RWPE1 (cell line): ENCODE measurements at regions not wholly inside any gene's neighbourhood (a gene's known extent, or its start where the extent isn't known, plus 50 kb on each side); places are given as distances from the start of the nearest gene placed in this dataset.

Experiments used
- CTCF ChIA-PET: fragments of 350-600 bp; sonication (Branson Sonifier 250); formaldehyde crosslinking; extraction: SDS; loops from one replicate; lab custom pipeline; 2021; lab: Yijun Ruan, JAX
- POLR2A ChIA-PET: fragments of 400-600 bp; formaldehyde crosslinking; extraction: SDS; loops from one replicate; lab custom pipeline; 2020; ENCODE audit warnings: antibody characterized with exemption; ENCODE audit not compliant: low non-redundant PET; lab: Yijun Ruan, JAX
- DNase-seq: peaks from one replicate; pipeline ENCODE4 v3.0.0; 2012; ENCODE audit warnings: low spot score
- H3K27ac ChIP-seq: fragments of 450-650 bp; 2 replicates; pipeline ENCODE4 v1.5.1; 2017
- CTCF ChIP-seq: fragments of 450-650 bp; conservative IDR thresholded peaks from 2 replicates; pipeline ENCODE4 v1.5.1; 2017; ENCODE audit warnings: low read depth, mild to moderate bottlenecking

GRCh38 chr16:75943705-75944514 is 217.6 kb upstream of the CPHXL start:
- ChIA-PET CTCF (no interaction called here), POLR2A (no interaction called here)
- no peak for DNase-seq
- H3K27ac ChIP-seq, result no peak overlapping the region
- TF ChIP-seq CTCF, result no peak

GRCh38 chr16:75945916-75946457 is 219.7 kb upstream of the CPHXL start:
- DNase-seq, result no peak
- ChIA-PET CTCF (interaction anchor here (0.6 kb wide), 1 partner anchor 211 kb away, joined by 3 read pairs; no protein-coding TSS in a partner anchor), POLR2A (no interaction called here)

GRCh38 chr16:75947626-75948239 is 221.4 kb upstream of the CPHXL start:
- DNase-seq, result no peak
- no peak for TF ChIP-seq CTCF
- H3K27ac ChIP-seq, result no peak overlapping the region
- ChIA-PET POLR2A (no interaction called here), CTCF (no interaction called here)

More at GRCh38 chr16:75945916-75946457, 219.7 kb upstream of the CPHXL start:
- no peak overlapping the region for H3K27ac ChIP-seq
- no peak for TF ChIP-seq CTCF

DNA sequence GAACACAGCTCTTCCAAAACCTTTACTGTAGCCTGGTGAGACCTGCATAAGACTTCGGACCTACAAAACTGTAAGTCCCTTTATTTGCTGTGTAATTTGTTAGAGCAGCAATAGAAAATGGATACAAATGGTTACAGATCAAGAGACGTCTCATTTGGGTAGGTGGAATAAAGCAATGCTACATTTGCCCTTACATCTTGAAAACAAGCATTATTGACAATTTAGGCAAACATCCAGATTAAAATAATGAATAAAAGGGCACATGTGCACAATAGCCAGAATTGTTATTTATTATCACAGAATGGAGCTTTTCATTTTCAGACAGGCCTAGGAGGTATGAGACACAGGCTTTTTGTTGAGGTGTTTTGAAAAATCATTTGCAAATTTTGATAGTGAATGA is 222.2 kb upstream of the CPHXL start:
- H3K27ac ChIP-seq, result no peak overlapping the region
- CTCF ChIA-PET, result no interaction called here
- POLR2A ChIA-PET, result no interaction called here
- no peak for DNase-seq
- TF ChIP-seq CTCF, result no peak

DNA sequence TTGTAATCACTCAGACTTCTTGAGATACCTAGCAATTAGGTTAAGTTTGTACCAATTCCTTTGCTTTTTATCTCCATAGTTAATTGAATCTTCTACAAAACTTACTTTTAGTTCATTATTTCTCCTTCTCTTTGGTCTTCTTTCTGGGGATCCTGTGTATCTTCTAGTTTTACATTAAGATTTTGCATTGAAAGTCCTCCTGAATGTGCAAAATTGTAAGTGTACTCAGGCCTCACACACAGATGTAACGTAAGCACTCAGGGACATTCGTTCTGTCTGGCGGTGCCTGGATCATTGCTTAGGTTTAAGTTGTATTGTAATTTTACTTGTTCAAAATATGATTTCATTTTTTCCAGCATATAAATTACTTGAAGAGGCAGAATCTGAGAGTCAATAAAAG is 222.6 kb upstream of the CPHXL start:
- no peak for DNase-seq
- no peak for TF ChIP-seq CTCF
- ChIA-PET POLR2A (no interaction called here), CTCF (no interaction called here)
- no peak overlapping the region for H3K27ac ChIP-seq

DNA sequence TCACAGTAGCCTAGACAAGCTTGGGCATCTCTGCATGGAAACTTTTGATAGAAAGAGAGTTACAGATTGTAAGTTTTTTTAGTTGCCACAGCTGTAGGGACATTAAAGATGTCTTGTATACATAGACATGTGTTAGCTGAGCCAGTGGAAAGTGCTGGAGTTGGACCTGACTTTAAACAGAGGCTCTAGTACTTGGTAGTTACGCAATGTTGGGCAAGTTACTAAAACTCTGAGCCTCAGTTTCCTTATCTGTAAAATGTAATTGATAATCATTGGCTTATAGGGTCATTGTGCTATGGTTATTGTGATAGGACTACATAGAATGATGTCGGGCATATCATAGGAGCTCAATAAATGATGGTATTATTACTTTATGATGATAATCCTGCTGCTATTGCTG is 225.8 kb upstream of the CPHXL start:
- POLR2A ChIA-PET, result no interaction called here
- no peak for DNase-seq
- H3K27ac ChIP-seq, result no peak overlapping the region
- no peak for TF ChIP-seq CTCF
- CTCF ChIA-PET, result no interaction called here
